ENCODE measurements at regions not wholly inside any gene's neighbourhood (a gene's known extent, or its start where the extent isn't known, plus 50 kb on each side); places are given as distances from the start of the nearest gene placed in this dataset.
"Not testable (repeated sequence)": the region's sequence is repeated elsewhere in the genome, so short reads cannot be mapped to it uniquely, and the experiment has no call there.

GRCh38 chr5:74499256-74500050 is 141.1 kb downstream of the ENC1 start:
- Histone ChIP-seq H3K4me3 (ENCODE audit: insufficient read depth, low read depth, low read length) (no peak overlapping the region), H3K36me3 (replicated peaks; ENCODE audit: control insufficient read depth, insufficient read depth, low read length) (no peaks in the 10 kb centered on the region), H3K27me3 (ENCODE audit: control insufficient read depth, insufficient read depth, low read length) (no peaks in the 10 kb centered on the region)
- no peak for DNase-seq

DNA sequence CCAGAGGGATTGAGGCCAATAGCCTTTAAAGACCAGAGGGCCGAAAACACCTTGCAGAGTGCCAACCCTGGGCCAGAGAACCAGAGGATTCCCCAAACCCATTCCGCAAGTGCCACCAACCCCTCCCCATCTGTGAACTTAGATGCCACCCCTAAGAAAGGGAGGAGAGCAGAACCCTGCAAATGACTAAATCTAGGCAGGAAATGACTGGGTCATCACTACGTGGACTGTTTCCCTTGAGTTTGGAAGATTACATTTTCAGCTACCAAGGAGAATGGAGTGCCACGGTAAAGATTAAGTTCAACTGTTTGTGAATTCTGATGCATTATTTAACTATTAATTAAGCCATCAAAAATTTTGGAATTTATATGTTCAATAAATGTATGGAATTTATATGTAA is 142.8 kb downstream of the ENC1 start:
- Histone ChIP-seq H3K4me3 (ENCODE audit: insufficient read depth, low read depth, low read length) (no peak overlapping the region), H3K27me3 (ENCODE audit: control insufficient read depth, insufficient read depth, low read length) (no peaks in the 10 kb centered on the region), H3K36me3 (replicated peaks; ENCODE audit: control insufficient read depth, insufficient read depth, low read length) (no peaks in the 10 kb centered on the region)
- no peak for DNase-seq

- Histone ChIP-seq H3K27me3 (ENCODE audit: control insufficient read depth, insufficient read depth, low read length) (no peaks in the 10 kb centered on the region), H3K36me3 (replicated peaks; ENCODE audit: control insufficient read depth, insufficient read depth, low read length) (no peaks in the 10 kb centered on the region), H3K4me3 (ENCODE audit: insufficient read depth, low read depth, low read length) (no peak overlapping the region)
- DNase-seq: no peak
These were observed 147.1 kb downstream of the ENC1 start for GRCh38 chr5:74493411-74493810.

GRCh38 chr5:74492230-74492629 is 148.3 kb downstream of the ENC1 start:
- Histone ChIP-seq H3K4me3 (ENCODE audit: insufficient read depth, low read depth, low read length) (no peak overlapping the region), H3K27me3 (ENCODE audit: control insufficient read depth, insufficient read depth, low read length) (no peaks in the 10 kb centered on the region), H3K36me3 (replicated peaks; ENCODE audit: control insufficient read depth, insufficient read depth, low read length) (no peaks in the 10 kb centered on the region)

GRCh38 chr5:74491586-74491985 is 148.9 kb downstream of the ENC1 start:
- DNase-seq: no peak
- H3K4me3 ChIP-seq (ENCODE audit: insufficient read depth, low read depth, low read length): no peak overlapping the region
- no peaks in the 10 kb centered on the region for H3K36me3 ChIP-seq (replicated peaks; ENCODE audit: control insufficient read depth, insufficient read depth, low read length)
- H3K27me3 ChIP-seq (ENCODE audit: control insufficient read depth, insufficient read depth, low read length): no peaks in the 10 kb centered on the region

More at GRCh38 chr5:74492230-74492629, 148.3 kb downstream of the ENC1 start:
- no peak for DNase-seq

- no peak overlapping the region for H3K4me3 ChIP-seq (ENCODE audit: insufficient read depth, low read depth, low read length)
- H3K36me3 ChIP-seq (replicated peaks; ENCODE audit: control insufficient read depth, insufficient read depth, low read length): no peaks in the 10 kb centered on the region
- H3K27me3 ChIP-seq (ENCODE audit: control insufficient read depth, insufficient read depth, low read length): no peaks in the 10 kb centered on the region
- DNase-seq: no peak
These were observed 149.7 kb downstream of the ENC1 start for GRCh38 chr5:74490814-74491213.

DNA sequence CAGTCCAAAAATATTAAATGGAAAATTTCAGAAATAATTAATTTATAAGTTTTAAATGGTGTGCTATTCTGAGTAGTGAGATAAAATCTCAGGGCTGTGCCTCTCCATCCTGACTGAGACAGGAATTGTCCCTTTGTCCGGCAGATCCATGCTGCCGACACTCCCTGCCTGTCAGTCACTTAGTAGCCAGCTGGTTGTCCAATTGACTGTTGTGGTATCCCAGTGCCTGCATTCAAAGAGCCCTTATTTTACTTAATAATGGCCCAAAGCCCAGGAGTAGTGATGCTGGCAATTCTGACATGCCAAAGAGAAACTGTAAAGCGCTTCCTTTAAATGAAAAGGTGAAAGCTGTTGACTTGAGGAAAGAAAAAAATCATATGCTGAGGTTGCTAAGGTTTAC is 157.5 kb downstream of the ENC1 start:
- no peak overlapping the region for H3K4me3 ChIP-seq (ENCODE audit: insufficient read depth, low read depth, low read length)
- no peaks in the 10 kb centered on the region for H3K36me3 ChIP-seq (replicated peaks; ENCODE audit: control insufficient read depth, insufficient read depth, low read length)
- H3K27me3 ChIP-seq (ENCODE audit: control insufficient read depth, insufficient read depth, low read length): no peaks in the 10 kb centered on the region
- DNase-seq: peak; percentile 34

- Histone ChIP-seq H3K27me3 (ENCODE audit: control insufficient read depth, insufficient read depth, low read length) (no peaks in the 10 kb centered on the region), H3K36me3 (replicated peaks; ENCODE audit: control insufficient read depth, insufficient read depth, low read length) (no peaks in the 10 kb centered on the region), H3K4me3 (ENCODE audit: insufficient read depth, low read depth, low read length) (no peak overlapping the region)
- no peak for DNase-seq
These were observed 158.0 kb downstream of the ENC1 start for GRCh38 chr5:74482523-74482922.

GRCh38 chr5:74481357-74481756 is 159.2 kb downstream of the ENC1 start:
- not testable (repeated sequence) for H3K4me3 ChIP-seq (ENCODE audit: insufficient read depth, low read depth, low read length); H3K27me3 ChIP-seq (ENCODE audit: control insufficient read depth, insufficient read depth, low read length); H3K36me3 ChIP-seq (replicated peaks; ENCODE audit: control insufficient read depth, insufficient read depth, low read length); DNase-seq

GRCh38 chr5:74480201-74480600 is 160.3 kb downstream of the ENC1 start:
- H3K4me3 ChIP-seq (ENCODE audit: insufficient read depth, low read depth, low read length): no peak overlapping the region
- DNase-seq: no peak
- H3K36me3 ChIP-seq (replicated peaks; ENCODE audit: control insufficient read depth, insufficient read depth, low read length): no peaks in the 10 kb centered on the region

GRCh38 chr5:74478328-74478727 is 162.2 kb downstream of the ENC1 start:
- H3K4me3 ChIP-seq (ENCODE audit: insufficient read depth, low read depth, low read length): no peak overlapping the region
- no peak for DNase-seq
- H3K36me3 ChIP-seq (replicated peaks; ENCODE audit: control insufficient read depth, insufficient read depth, low read length): no peaks in the 10 kb centered on the region
- H3K27me3 ChIP-seq (ENCODE audit: control insufficient read depth, insufficient read depth, low read length): no peaks in the 10 kb centered on the region

More at GRCh38 chr5:74480201-74480600, 160.3 kb downstream of the ENC1 start:
- H3K27me3 ChIP-seq (ENCODE audit: control insufficient read depth, insufficient read depth, low read length): no peaks in the 10 kb centered on the region

DNA sequence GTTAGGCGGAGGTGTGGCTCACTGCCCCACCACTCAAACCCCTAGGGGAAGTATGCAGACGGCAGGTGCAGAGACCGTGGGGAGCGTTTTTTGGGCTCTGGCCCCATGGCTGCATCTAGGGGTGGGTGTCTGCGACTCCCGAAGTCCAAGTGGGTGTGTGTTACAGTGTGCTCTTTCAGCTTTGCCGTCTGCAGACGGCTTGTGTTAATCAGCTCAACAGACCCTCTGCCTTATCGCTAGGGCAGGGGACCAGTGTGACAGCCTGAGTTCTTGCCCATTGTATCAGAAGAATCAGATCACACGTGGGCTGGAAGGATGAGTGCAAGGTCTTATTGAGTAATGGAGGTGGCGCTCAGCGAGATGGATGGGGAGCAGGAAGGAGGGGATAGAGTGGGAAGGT is 162.8 kb downstream of the ENC1 start:
- Histone ChIP-seq H3K4me3 (ENCODE audit: insufficient read depth, low read depth, low read length) (no peak overlapping the region), H3K27me3 (ENCODE audit: control insufficient read depth, insufficient read depth, low read length) (no peaks in the 10 kb centered on the region), H3K36me3 (replicated peaks; ENCODE audit: control insufficient read depth, insufficient read depth, low read length) (no peaks in the 10 kb centered on the region)
- DNase-seq: no peak

DNA sequence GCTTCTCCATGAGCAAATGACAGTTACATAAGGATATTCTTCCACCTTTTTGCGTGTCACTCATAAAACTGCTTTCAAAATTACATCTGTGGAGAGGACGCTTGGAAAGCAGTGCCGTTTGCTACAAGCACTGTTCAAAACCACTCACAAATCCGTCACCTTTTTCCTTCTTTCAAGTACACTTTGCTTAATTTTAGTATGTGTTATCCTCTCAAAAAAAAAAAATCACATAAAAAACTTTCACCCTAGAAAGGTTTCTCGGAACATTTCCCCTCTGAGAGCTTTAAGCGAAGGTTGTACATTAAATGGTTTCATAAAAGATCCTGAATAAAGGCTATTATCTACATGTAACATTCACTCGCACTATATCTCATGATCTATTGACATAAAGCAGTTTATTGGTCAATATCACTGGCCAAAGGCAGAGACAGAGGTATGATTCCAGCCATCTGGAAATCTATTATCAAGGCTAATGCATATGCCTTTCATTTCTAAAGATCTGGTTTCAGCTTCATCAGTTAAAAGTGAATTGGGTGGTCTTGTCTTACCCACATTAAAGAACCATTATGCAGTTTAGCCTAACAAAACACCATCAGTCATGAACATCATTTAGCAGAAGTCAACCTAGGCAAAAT is 163.6 kb downstream of the ENC1 start:
- H3K4me3 ChIP-seq (ENCODE audit: insufficient read depth, low read depth, low read length): no peak overlapping the region
- no peaks in the 10 kb centered on the region for H3K27me3 ChIP-seq (ENCODE audit: control insufficient read depth, insufficient read depth, low read length)
- H3K36me3 ChIP-seq (replicated peaks; ENCODE audit: control insufficient read depth, insufficient read depth, low read length): no peaks in the 10 kb centered on the region
- DNase-seq: no peak

GRCh38 chr5:74476046-74476818 is 164.3 kb downstream of the ENC1 start:
- Histone ChIP-seq H3K27me3 (ENCODE audit: control insufficient read depth, insufficient read depth, low read length) (no peaks in the 10 kb centered on the region), H3K4me3 (ENCODE audit: insufficient read depth, low read depth, low read length) (no peak overlapping the region), H3K36me3 (replicated peaks; ENCODE audit: control insufficient read depth, insufficient read depth, low read length) (no peaks in the 10 kb centered on the region)
- DNase-seq: no peak

- Histone ChIP-seq H3K36me3 (replicated peaks; ENCODE audit: control insufficient read depth, insufficient read depth, low read length) (no peaks in the 10 kb centered on the region), H3K4me3 (ENCODE audit: insufficient read depth, low read depth, low read length) (no peak overlapping the region), H3K27me3 (ENCODE audit: control insufficient read depth, insufficient read depth, low read length) (no peaks in the 10 kb centered on the region)
- DNase-seq: no peak
These were observed 168.7 kb downstream of the ENC1 start for GRCh38 chr5:74471875-74472274.
